ENCODE measurements at regions not wholly inside any gene's neighbourhood (a gene's known extent, or its start where the extent isn't known, plus 50 kb on each side); places are given as distances from the start of the nearest gene placed in this dataset.

GRCh38 chrX:2610246-2611170, 80.6 kb upstream of the CD99 start:
- H3K27me3 ChIP-seq (ENCODE audit: control insufficient read depth, insufficient read depth, low read length), result no peaks in the 10 kb centered on the region
- DNase-seq (ENCODE audit: low read depth, low spot score), result no peak
- no peak for TF ChIP-seq CTCF (IDR thresholded peaks at IDR 0.05; ENCODE audit: low read depth, low read length)
- peaks cover 7% of the 10 kb centered on the region for H3K9me3 ChIP-seq (ENCODE audit: control insufficient read depth, insufficient read depth, low read length)
- no peak overlapping the region for H3K27ac ChIP-seq (ENCODE audit: low read depth, low read length)
- ChIA-PET POLR2A (no interaction called here), CTCF (no interaction called here)
- peak overlapping the region; percentile 85 for H3K4me3 ChIP-seq (ENCODE audit: low read depth, low read length)

GRCh38 chrX:2609431-2610238, 81.5 kb upstream of the CD99 start:
- Histone ChIP-seq H3K4me3 (ENCODE audit: low read depth, low read length) (peak overlapping the region; percentile 85), H3K27ac (ENCODE audit: low read depth, low read length) (peak overlapping the region; percentile 21), H3K9me3 (ENCODE audit: control insufficient read depth, insufficient read depth, low read length) (peaks cover 7% of the 10 kb centered on the region), H3K27me3 (ENCODE audit: control insufficient read depth, insufficient read depth, low read length) (no peaks in the 10 kb centered on the region)
- ChIA-PET POLR2A (no interaction called here), CTCF (no interaction called here)
- DNase-seq (ENCODE audit: low read depth, low spot score), result no peak
- TF ChIP-seq CTCF (IDR thresholded peaks at IDR 0.05; ENCODE audit: low read depth, low read length), result no peak

- CTCF ChIA-PET, result no interaction called here
- POLR2A ChIA-PET, result no interaction called here
- Histone ChIP-seq H3K9me3 (ENCODE audit: control insufficient read depth, insufficient read depth, low read length) (peaks cover 7% of the 10 kb centered on the region), H3K27me3 (ENCODE audit: control insufficient read depth, insufficient read depth, low read length) (no peaks in the 10 kb centered on the region), H3K4me3 (ENCODE audit: low read depth, low read length) (peak overlapping the region; percentile 85), H3K27ac (ENCODE audit: low read depth, low read length) (peak overlapping the region; percentile 52)
- TF ChIP-seq CTCF (IDR thresholded peaks at IDR 0.05; ENCODE audit: low read depth, low read length), result no peak
- peak; percentile 54 for DNase-seq (ENCODE audit: low read depth, low spot score)
Measured at GRCh38 chrX:2608638-2609430, 82.3 kb upstream of the CD99 start.

GRCh38 chrX:2607113-2607512, 84.0 kb upstream of the CD99 start:
- TF ChIP-seq CTCF (IDR thresholded peaks at IDR 0.05; ENCODE audit: low read depth, low read length), result no peak
- CTCF ChIA-PET, result no interaction called here
- Histone ChIP-seq H3K27ac (ENCODE audit: low read depth, low read length) (no peak overlapping the region), H3K9me3 (ENCODE audit: control insufficient read depth, insufficient read depth, low read length) (peaks cover 7% of the 10 kb centered on the region), H3K27me3 (ENCODE audit: control insufficient read depth, insufficient read depth, low read length) (no peaks in the 10 kb centered on the region), H3K4me3 (ENCODE audit: low read depth, low read length) (no peak overlapping the region)
- POLR2A ChIA-PET, result no interaction called here
- DNase-seq (ENCODE audit: low read depth, low spot score), result no peak
